H7 (cell line): ENCODE measurements at regions not wholly inside any gene's neighbourhood (a gene's known extent, or its start where the extent isn't known, plus 50 kb on each side); places are given as distances from the start of the nearest gene placed in this dataset.
"Not testable (repeated sequence)": the region's sequence is repeated elsewhere in the genome, so short reads cannot be mapped to it uniquely, and the experiment has no call there.

Source experiments
- DNase-seq: peaks from one replicate; pipeline ENCODE4 v3.0.0; 2012
- H3K27me3 ChIP-seq: 2 replicates; pipeline ENCODE4 v1.6.0; 2011; ENCODE audit warnings: mild to moderate bottlenecking, low read length; ENCODE audit not compliant: control insufficient read depth, insufficient read depth
- H3K36me3 ChIP-seq: replicated peaks from 2 replicates; pipeline ENCODE4 v1.5.1; 2011; ENCODE audit warnings: low read length; ENCODE audit not compliant: control insufficient read depth, insufficient read depth
- H3K4me3 ChIP-seq: 2 replicates; pipeline ENCODE4 v1.5.1; 2011; ENCODE audit warnings: low read depth, mild to moderate bottlenecking, control low read depth, low read length, moderate library complexity; ENCODE audit not compliant: insufficient read depth

DNA sequence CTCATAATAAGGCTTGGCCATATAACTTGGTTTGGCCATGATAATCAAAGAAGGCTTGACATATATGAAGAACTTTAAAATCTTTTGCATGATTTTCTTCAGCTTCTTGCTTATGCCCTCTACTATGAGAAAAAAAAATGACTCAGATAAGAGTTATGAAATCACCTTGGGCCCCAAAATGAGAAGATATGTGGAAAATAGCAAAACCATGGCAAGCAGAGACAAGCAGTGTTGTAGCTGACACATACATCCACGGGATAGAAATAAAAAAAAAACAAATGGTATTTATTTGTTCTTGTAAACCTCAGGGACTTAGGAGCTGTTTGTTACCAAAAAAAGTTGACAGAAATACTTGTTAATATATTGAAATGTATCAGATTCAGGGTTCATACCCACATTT is 614.8 kb upstream of the BCHE start:
- no peak for DNase-seq
- no peaks in the 10 kb centered on the region; the same call in 1 of the 2 replicates for H3K36me3 ChIP-seq
- no peak overlapping the region for H3K4me3 ChIP-seq
- no peaks in the 10 kb centered on the region for H3K27me3 ChIP-seq

DNA sequence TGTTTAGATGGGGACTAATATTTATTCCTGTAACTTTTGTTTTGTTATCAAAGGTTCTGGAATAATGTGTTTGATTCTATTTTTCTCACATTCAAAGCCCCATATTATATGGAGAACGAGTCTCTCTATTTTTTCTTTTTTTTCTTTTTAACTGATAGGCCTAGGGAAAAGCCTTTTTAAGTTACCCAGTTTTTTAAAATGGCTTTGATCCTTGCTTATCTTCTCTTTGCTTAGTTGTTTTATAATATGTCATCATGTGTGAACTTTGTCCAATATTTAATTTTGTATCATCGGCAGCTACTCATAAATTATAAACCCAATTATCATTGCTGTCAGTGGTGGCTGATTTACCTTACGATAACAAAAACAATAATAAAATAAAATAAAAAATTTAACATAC is 610.3 kb upstream of the BCHE start:
- DNase-seq = no peak
- Histone ChIP-seq H3K27me3 (no peaks in the 10 kb centered on the region), H3K36me3 (no peaks in the 10 kb centered on the region; the same call in 1 of the 2 replicates), H3K4me3 (no peak overlapping the region)

- Histone ChIP-seq H3K4me3 (no peak overlapping the region), H3K36me3 (no peaks in the 10 kb centered on the region; the same call in 1 of the 2 replicates), H3K27me3 (no peaks in the 10 kb centered on the region)
- no peak for DNase-seq
Measured at GRCh38 chr3:166446986-166447385, 609.8 kb upstream of the BCHE start.

- no peak for DNase-seq
- Histone ChIP-seq H3K27me3 (no peaks in the 10 kb centered on the region), H3K36me3 (no peaks in the 10 kb centered on the region; the same call in 1 of the 2 replicates), H3K4me3 (no peak overlapping the region)
Measured at GRCh38 chr3:166446291-166446690, 609.1 kb upstream of the BCHE start.

- H3K36me3 ChIP-seq = no peaks in the 10 kb centered on the region; the same call in 1 of the 2 replicates
- no peak for DNase-seq
- no peaks in the 10 kb centered on the region for H3K27me3 ChIP-seq
- H3K4me3 ChIP-seq = no peak overlapping the region
Measured at GRCh38 chr3:166445865-166446264, 608.6 kb upstream of the BCHE start.

- H3K36me3 ChIP-seq = no peaks in the 10 kb centered on the region; the same call in 1 of the 2 replicates
- no peak for DNase-seq
- no peak overlapping the region for H3K4me3 ChIP-seq
- H3K27me3 ChIP-seq = no peaks in the 10 kb centered on the region
Measured at GRCh38 chr3:166444756-166445155, 607.5 kb upstream of the BCHE start.

GRCh38 chr3:166444336-166444735 is 607.1 kb upstream of the BCHE start:
- no peak overlapping the region for H3K4me3 ChIP-seq
- H3K36me3 ChIP-seq = no peaks in the 10 kb centered on the region; the same call in 1 of the 2 replicates
- DNase-seq = no peak
- H3K27me3 ChIP-seq = no peaks in the 10 kb centered on the region

- H3K27me3 ChIP-seq = no peaks in the 10 kb centered on the region
- H3K4me3 ChIP-seq = no peak overlapping the region
- DNase-seq = no peak
- no peaks in the 10 kb centered on the region for H3K36me3 ChIP-seq
Measured at GRCh38 chr3:166435469-166436057, 598.3 kb upstream of the BCHE start.

DNA sequence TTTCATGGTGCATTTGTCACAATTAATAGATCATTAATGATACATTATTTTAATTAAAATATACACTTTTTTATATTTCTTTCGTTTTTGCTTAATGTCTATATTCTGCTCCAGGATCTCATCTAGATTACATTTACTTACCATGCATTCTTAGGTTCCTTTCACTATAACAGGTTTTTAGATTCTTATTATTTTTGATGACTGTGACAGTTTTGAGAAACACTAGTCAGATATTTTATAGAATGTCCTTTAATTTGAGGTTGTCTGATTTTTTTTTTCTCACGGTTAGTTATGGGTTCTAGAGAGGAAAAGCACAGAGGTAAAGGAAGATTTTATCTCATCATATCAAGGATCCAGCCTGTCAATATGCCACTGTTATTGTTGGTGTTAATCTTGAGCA is 595.8 kb upstream of the BCHE start:
- no peaks in the 10 kb centered on the region for H3K27me3 ChIP-seq
- no peak for DNase-seq

GRCh38 chr3:166425900-166426611 is 588.8 kb upstream of the BCHE start:
- no peaks in the 10 kb centered on the region for H3K36me3 ChIP-seq
- H3K27me3 ChIP-seq = no peaks in the 10 kb centered on the region
- H3K4me3 ChIP-seq = no peak overlapping the region
- peak; percentile 45 for DNase-seq

More for the DNA sequence above, 595.8 kb upstream of the BCHE start:
- H3K4me3 ChIP-seq = no peak overlapping the region
- no peaks in the 10 kb centered on the region for H3K36me3 ChIP-seq

- Histone ChIP-seq H3K4me3 (no peak overlapping the region), H3K27me3 (no peaks in the 10 kb centered on the region), H3K36me3 (no peaks in the 10 kb centered on the region)
- no peak for DNase-seq
Measured at GRCh38 chr3:166425021-166425420, 587.8 kb upstream of the BCHE start.

GRCh38 chr3:166423824-166424513 is 586.7 kb upstream of the BCHE start:
- H3K27me3 ChIP-seq, H3K4me3 ChIP-seq, DNase-seq, H3K36me3 ChIP-seq: not testable (repeated sequence)

- Histone ChIP-seq H3K27me3 (no peaks in the 10 kb centered on the region), H3K4me3 (no peak overlapping the region), H3K36me3 (no peaks in the 10 kb centered on the region)
- DNase-seq = no peak
Measured at GRCh38 chr3:166422556-166422955, 585.3 kb upstream of the BCHE start.

- H3K27me3 ChIP-seq = no peaks in the 10 kb centered on the region
- H3K36me3 ChIP-seq = no peaks in the 10 kb centered on the region
- DNase-seq = no peak
- H3K4me3 ChIP-seq = no peak overlapping the region
Measured at GRCh38 chr3:166420071-166420470, 582.8 kb upstream of the BCHE start.

DNA sequence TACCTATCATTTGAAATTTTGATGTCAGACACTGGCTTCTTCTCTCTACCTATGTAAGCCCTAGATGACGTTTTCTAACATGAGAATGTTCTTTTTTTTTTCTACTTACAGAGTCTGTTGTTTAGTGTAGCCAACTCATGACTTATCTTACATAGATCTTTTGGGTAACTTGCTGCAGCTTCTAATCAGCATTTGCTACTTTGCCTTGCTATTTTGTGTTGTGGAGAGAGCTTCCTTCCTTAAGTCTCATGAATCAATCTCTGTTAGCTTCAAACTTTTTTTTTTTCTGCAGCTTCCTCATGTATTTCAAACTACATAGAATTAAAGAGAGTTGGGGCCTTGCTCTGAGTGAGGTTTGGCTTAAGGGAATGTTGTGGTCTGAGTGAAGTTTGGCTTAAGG is 568.7 kb upstream of the BCHE start:
- no peaks in the 10 kb centered on the region for H3K36me3 ChIP-seq
- no peak overlapping the region for H3K4me3 ChIP-seq
- no peak for DNase-seq
- no peaks in the 10 kb centered on the region for H3K27me3 ChIP-seq
